NB4 (cell line): ENCODE measurements at regions not wholly inside any gene's neighbourhood (a gene's known extent, or its start where the extent isn't known, plus 50 kb on each side); places are given as distances from the start of the nearest gene placed in this dataset.

ENCODE experiments used
- DNase-seq: peaks from one replicate; pipeline ENCODE4 v3.0.0; 2010; ENCODE audit warnings: low read depth
- H3K4me3 ChIP-seq: one replicate; pipeline ENCODE4 v1.5.1; 2011; ENCODE audit warnings: mild to moderate bottlenecking, low read depth, low read length, moderate library complexity
- CTCF ChIP-seq: IDR thresholded peaks from one replicate; pipeline ENCODE4 v1.5.1; 2012; ENCODE audit warnings: low read depth, low read length
- MAX ChIP-seq: IDR thresholded peaks from 2 replicates; pipeline ENCODE4 v1.6.1; 2011; ENCODE audit warnings: low read depth, low read length
- MYC ChIP-seq: IDR thresholded peaks from 2 replicates; pipeline ENCODE4 v1.6.1; 2011; ENCODE audit warnings: low read depth, low read length
- POLR2A ChIP-seq: IDR thresholded peaks from 2 replicates; pipeline ENCODE4 v1.6.1; 2011; ENCODE audit warnings: mild to moderate bottlenecking; ENCODE audit not compliant: insufficient read length; ENCODE audit errors: extremely low read depth

GRCh38 chr6:28709478-28710349, 184.0 kb downstream of the GPX5 start:
- DNase-seq: no peak
- no peak for TF ChIP-seq MAX
- TF ChIP-seq MYC: no peak
- no peak for TF ChIP-seq POLR2A
- TF ChIP-seq CTCF: no peak
- no peak overlapping the region for H3K4me3 ChIP-seq

- no peak overlapping the region for H3K4me3 ChIP-seq
Observed at GRCh38 chr6:28710466-28711191, 184.9 kb downstream of the GPX5 start.

GRCh38 chr6:28711325-28711724, 185.6 kb downstream of the GPX5 start:
- DNase-seq: no peak
- H3K4me3 ChIP-seq: no peak overlapping the region
- TF ChIP-seq POLR2A: no peak
- no peak for TF ChIP-seq MYC
- TF ChIP-seq MAX: no peak
- no peak for TF ChIP-seq CTCF

More at GRCh38 chr6:28710466-28711191, 184.9 kb downstream of the GPX5 start:
- no peak for TF ChIP-seq POLR2A
- no peak for TF ChIP-seq CTCF
- TF ChIP-seq MAX: no peak
- no peak for TF ChIP-seq MYC
- DNase-seq: peak; percentile 44

- DNase-seq: no peak
- no peak overlapping the region for H3K4me3 ChIP-seq
- TF ChIP-seq CTCF: no peak
- TF ChIP-seq MAX: no peak
- TF ChIP-seq POLR2A: no peak
- TF ChIP-seq MYC: no peak
Observed at GRCh38 chr6:28711788-28712341, 186.2 kb downstream of the GPX5 start.

GRCh38 chr6:28712982-28713381, 187.3 kb downstream of the GPX5 start:
- no peak for DNase-seq
- no peak overlapping the region for H3K4me3 ChIP-seq
- TF ChIP-seq POLR2A (no peak), MAX (no peak), MYC (no peak), CTCF (no peak)
